ENCODE measurements at regions not wholly inside any gene's neighbourhood (a gene's known extent, or its start where the extent isn't known, plus 50 kb on each side); places are given as distances from the start of the nearest gene placed in this dataset.

DNA sequence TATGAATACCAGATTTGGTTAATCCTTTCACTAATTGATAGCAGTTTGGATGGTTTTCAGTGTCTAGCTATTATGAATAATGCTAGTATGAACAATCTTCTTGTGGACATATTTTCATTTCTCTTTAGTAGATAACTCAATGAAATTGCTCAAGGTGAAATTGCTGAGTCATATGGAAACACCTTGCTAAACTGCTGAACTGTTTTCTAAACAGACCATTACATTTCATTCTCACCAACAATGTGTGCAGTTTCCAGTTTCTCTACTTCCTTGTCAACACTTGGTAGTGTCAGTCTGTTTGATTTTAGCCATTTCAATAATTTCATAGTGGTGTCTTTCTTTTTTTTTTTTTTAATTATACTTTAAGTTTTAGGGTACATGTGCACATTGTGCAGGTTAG lies 250.0 kb downstream of the HRH4 start:
- no peaks in the 10 kb centered on the region for H4K20me1 ChIP-seq (ENCODE audit: control insufficient read depth, insufficient read depth, insufficient read length)
- no peak for DNase-seq
- no peaks in the 10 kb centered on the region for H3K79me1 ChIP-seq (ENCODE audit: insufficient read depth, low read depth, low read length, poor library complexity, severe bottlenecking)
- H3K9ac ChIP-seq (ENCODE audit: extremely low read depth, insufficient read length, low read length), result no peak overlapping the region
- H3K79me2 ChIP-seq (ENCODE audit: insufficient read depth, low read length), result no peaks in the 10 kb centered on the region
- no peak overlapping the region for H3K4ac ChIP-seq (ENCODE audit: low read depth, low read length)
- no peak overlapping the region for H2BK20ac ChIP-seq (ENCODE audit: low read depth, low read length, poor library complexity, severe bottlenecking)
- H2BK12ac ChIP-seq (ENCODE audit: insufficient read length, low read depth, low read length), result no peak overlapping the region
- Mint-ChIP-seq H3K4me1 (0 out of 4 replicates have a peak, but pooled peaks cover 0 to 4% of the 10 kb centered on the region in 2 experiments), H3K27ac (no peak overlapping the region), H3K36me3 (ENCODE audit: insufficient read depth in 1 of 3, low read depth in 3 of 3) (no peaks in the 10 kb centered on the region; a peak in 1 of 7 replicates), H3K4me3 (no peak overlapping the region), H3K9me3 (peaks cover 2 to 5% of the 10 kb centered on the region in 2 experiments; a peak in 2 of 5 replicates), H3K27me3 (ENCODE audit: low read depth) (no peaks in the 10 kb centered on the region; the same call in 1 of the 2 replicates)
- no peak overlapping the region for H4K91ac ChIP-seq (ENCODE audit: insufficient read length, low read depth, low read length)
- TF ChIP-seq, protein P1, sequence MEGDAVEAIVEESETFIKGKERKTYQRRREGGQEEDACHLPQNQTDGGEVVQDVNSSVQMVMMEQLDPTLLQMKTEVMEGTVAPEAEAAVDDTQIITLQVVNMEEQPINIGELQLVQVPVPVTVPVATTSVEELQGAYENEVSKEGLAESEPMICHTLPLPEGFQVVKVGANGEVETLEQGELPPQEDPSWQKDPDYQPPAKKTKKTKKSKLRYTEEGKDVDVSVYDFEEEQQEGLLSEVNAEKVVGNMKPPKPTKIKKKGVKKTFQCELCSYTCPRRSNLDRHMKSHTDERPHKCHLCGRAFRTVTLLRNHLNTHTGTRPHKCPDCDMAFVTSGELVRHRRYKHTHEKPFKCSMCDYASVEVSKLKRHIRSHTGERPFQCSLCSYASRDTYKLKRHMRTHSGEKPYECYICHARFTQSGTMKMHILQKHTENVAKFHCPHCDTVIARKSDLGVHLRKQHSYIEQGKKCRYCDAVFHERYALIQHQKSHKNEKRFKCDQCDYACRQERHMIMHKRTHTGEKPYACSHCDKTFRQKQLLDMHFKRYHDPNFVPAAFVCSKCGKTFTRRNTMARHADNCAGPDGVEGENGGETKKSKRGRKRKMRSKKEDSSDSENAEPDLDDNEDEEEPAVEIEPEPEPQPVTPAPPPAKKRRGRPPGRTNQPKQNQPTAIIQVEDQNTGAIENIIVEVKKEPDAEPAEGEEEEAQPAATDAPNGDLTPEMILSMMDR (conservative IDR thresholded peaks at IDR 0.05), result no peak
- no peak overlapping the region for H3K23ac ChIP-seq (ENCODE audit: insufficient read length, low read depth, low read length)
- no peak overlapping the region for H4K8ac ChIP-seq (replicated peaks; ENCODE audit: insufficient read length, low read depth, low read length)
- H3K4me1 ChIP-seq (ENCODE audit: insufficient read depth, low read length), result no peaks in the 10 kb centered on the region
- H3K23me2 ChIP-seq (ENCODE audit: insufficient read length, low read depth, low read length, poor library complexity, severe bottlenecking), result no peaks in the 10 kb centered on the region
- no peak overlapping the region for H3K14ac ChIP-seq (ENCODE audit: insufficient read depth, low read length)
- no peak overlapping the region for H2BK120ac ChIP-seq (ENCODE audit: low read depth, low read length, poor library complexity, severe bottlenecking)
- H3K9me3 ChIP-seq (ENCODE audit: control insufficient read depth, low read depth, low read length), result no peaks in the 10 kb centered on the region
- H3K4me2 ChIP-seq (ENCODE audit: insufficient read depth, insufficient read length, low read length), result no peak overlapping the region
- H2BK15ac ChIP-seq (ENCODE audit: low read depth, low read length), result no peak overlapping the region
- no peak overlapping the region for H3K56ac ChIP-seq (ENCODE audit: insufficient read length, low read depth, low read length)
- H3K27me3 ChIP-seq (ENCODE audit: insufficient read depth, low read length), result no peaks in the 10 kb centered on the region
- no peak overlapping the region for H2AK5ac ChIP-seq (ENCODE audit: insufficient read length, low read length)
- H2AFZ ChIP-seq (ENCODE audit: low read length), result no peak overlapping the region
- no peak overlapping the region for H4K5ac ChIP-seq (ENCODE audit: insufficient read length, low read depth, low read length)
- H3T11ph ChIP-seq (ENCODE audit: low read length), result no peak overlapping the region
- H3K18ac ChIP-seq (ENCODE audit: insufficient read length, low read depth, low read length), result no peak overlapping the region
- no peak overlapping the region for H2BK5ac ChIP-seq (ENCODE audit: insufficient read length, low read length)
- H3K27ac ChIP-seq (ENCODE audit: insufficient read length, low read depth, low read length), result no peak overlapping the region
